ENCODE measurements at regions not wholly inside any gene's neighbourhood (a gene's known extent, or its start where the extent isn't known, plus 50 kb on each side); places are given as distances from the start of the nearest gene placed in this dataset.

GRCh38 chr2:234146087-234146826, 95.8 kb downstream of the SPP2 start:
- no peak for DNase-seq

- no peak for DNase-seq
Observed at GRCh38 chr2:234145511-234145910, 95.0 kb downstream of the SPP2 start.

DNA sequence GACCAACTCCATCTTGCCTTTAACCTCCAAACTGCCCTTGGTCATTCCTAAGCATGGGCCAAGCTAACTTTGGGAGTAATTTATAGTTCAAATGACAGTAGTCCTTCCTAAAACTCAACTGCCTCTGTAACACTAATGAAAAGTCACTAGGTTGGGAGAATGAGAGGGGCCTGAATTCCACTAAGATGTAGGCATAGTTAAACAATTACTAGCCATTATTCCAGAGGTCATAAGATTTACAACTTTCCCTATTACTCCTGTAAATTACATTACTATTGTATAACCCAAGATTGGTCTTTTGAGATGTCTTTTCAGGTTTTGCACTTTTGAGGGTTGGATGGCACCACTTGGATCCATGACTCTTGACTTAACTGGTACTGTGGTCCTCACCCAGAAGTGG, 94.6 kb downstream of the SPP2 start:
- no peak for DNase-seq

- DNase-seq = no peak
Observed at GRCh38 chr2:234143896-234144295, 93.4 kb downstream of the SPP2 start.

- DNase-seq = no peak
Observed at GRCh38 chr2:234142530-234142929, 92.0 kb downstream of the SPP2 start.

DNA sequence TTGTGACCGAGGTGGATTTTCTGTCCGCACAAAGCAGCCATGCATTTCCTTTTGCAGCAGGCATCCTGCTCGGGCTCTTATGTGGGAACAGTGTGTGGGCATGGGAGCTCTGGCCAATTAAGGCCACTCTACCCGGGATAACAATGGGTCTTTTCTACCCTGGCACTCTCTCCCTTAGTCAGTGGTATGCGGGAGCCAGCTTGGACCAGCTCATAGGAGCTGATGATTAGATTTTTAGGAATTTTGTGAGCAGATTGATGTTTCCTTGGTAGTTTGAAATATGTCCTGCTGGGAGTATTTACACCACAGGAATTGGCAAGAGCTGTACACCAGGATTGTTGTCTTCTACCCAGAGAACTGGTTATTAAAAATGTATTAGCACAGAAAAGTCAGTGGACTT, 89.3 kb downstream of the SPP2 start:
- no peak for DNase-seq

- DNase-seq = no peak
Observed at GRCh38 chr2:234138836-234139235, 88.3 kb downstream of the SPP2 start.

- no peak for DNase-seq
Observed at GRCh38 chr2:234137400-234138014, 87.0 kb downstream of the SPP2 start.

DNA sequence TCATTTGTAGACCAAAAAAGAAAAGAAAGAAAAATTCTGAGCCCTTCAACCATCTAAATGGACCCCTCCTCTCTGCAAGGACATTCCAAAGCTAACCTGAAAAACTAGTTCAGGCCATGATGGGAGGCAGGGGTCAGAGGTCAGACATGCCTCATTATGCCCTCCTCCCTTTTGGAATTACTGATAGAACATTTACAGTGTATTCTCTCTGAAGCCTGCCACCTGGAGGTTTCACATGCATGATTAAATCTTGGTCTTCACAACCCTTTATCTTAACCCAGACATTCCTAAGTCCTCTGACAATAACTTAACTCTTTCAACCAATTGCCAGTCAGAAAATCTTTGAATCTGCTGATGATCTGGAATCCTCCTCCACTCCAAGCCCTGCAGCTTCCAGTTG, 86.0 kb downstream of the SPP2 start:
- DNase-seq = no peak

DNA sequence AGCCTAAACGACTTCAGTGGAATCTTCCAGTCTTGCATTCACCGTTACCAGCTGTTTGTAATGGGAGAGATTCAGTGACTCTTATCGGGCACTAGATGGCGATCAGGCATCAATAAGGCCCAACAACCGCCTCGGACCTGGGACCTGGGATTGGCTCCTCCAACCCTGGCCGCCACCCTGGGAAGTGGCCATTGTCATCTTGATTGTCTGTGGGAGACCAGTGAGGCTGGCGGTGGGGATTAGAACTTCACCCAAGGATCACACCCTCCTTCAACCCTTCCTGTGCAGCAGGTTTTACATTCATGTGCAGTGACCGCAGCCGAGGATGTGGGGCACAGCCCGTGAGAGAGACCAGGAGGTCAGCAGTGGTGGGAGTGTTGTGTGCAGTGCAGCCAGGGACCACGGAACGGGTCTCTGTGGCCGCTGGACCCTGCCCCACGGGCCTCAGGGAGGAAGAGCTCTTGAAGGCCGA, 85.3 kb downstream of the SPP2 start:
- DNase-seq = peak; percentile 66

- DNase-seq = no peak
Observed at GRCh38 chr2:234134496-234134895, 84.0 kb downstream of the SPP2 start.

GRCh38 chr2:234133004-234133403, 82.5 kb downstream of the SPP2 start:
- no peak for DNase-seq

DNA sequence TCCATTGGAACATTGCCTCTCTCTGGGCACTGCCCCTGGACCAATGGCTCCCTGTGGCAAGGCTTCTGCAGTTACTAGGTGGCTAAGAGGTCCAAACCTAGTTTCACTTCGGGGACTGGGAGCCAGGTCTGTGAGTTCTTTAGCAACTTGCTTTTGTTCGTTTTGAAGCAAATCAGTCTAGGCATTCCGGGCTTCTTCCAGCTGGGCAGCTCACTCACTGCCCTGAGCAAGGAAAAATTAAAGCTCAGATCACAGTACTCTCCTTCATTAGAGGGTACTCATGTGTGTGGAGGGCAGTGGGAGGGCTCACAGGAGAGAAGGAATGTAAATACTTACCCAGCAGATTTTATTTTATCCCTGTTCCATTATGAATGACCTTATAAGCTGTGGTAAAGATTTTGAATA, 80.3 kb downstream of the SPP2 start:
- DNase-seq = no peak

DNA sequence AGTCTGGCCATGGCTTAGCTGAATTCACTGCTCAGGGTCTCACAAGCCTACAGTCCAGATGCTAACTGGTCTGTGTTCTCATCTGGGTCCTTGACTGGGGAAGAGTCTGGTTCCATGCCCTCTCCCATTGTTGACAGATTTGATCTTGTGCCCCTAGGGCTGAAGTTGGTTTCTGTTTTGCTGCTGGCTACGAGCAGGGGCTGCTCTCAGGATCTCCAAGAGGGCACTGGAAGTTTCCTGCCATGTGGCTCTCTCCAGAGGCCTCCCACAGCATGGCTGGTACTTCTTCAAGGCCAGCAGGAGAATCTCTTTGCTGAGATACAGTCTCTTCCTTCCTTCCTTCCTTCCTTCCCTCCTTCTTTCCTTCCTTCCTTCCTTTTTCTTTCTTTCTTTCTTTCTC, 78.1 kb downstream of the SPP2 start:
- DNase-seq = no peak
